Uterus (tissue), 2 donors: ENCODE measurements at regions not wholly inside any gene's neighbourhood (a gene's known extent, or its start where the extent isn't known, plus 50 kb on each side); places are given as distances from the start of the nearest gene placed in this dataset.

ENCODE experiments used
- POLR2A ChIP-seq, 2 donors: fragments of 450-650 bp; IDR thresholded peaks; one replicate each; pipeline ENCODE4 v1.6.1; 2016; ENCODE audit warnings: antibody characterized with exemption in 2 of 2, mild to moderate bottlenecking in 1 of 2, moderate library complexity in 1 of 2
- TF ChIP-seq, protein P1 (sequence below), 4 experiments: fragments of 200-600 bp in 2 of 4; fragments of 450-650 bp in 2 of 4; sonication (generic) in 2 of 4; IDR thresholded peaks; one replicate each; pipeline ENCODE4 v1.5.1; 2016 to 2019; ENCODE audit warnings: antibody characterized with exemption in 4 of 4, mild to moderate bottlenecking in 2 of 4, moderate library complexity in 1 of 4

DNA sequence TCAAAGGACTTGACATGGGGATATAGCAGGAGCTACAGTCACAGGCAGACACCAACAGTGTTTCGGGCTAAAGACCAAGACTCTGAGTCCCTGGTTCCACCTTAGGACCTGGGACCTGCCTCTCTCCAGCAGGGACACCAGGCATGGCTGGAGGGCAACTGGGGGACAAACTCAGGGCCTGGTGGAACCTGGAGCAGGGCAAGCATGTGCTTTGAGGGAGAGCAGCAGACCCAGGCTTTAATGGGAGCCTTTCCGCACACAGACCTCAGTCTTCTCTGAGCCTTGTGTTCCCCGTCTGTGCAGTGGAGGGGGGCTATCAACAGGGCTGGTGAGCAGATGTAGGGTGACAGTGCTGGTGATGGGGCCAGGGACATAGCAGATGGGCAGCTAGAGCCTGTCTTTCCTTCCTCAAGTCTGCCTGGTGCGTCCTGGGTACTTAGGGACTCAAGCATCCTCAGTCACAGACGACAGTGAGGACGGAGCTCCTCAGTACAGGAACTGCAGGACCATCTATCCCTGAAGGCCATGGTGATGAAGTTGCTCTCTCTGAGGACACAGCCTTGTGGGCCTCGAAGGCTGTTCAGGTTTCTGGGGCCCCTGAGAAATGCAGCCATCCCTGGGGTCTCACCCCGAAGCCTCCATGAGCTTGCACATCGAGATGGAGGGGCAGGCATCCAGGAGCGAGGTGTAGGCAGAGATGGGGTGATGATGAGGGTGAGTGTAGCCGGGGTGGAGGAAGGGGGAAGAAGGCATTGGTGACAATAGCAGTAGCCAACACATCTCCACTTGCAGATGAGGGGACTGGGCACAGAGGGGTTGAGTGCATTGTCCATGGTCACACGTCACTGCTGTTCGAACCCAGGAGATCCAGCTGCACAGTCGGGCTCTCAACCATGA is 593.4 kb downstream of the PTPRU start:
- no peak for TF ChIP-seq POLR2A (IDR thresholded peaks at IDR 0.05)
- TF ChIP-seq, protein P1, sequence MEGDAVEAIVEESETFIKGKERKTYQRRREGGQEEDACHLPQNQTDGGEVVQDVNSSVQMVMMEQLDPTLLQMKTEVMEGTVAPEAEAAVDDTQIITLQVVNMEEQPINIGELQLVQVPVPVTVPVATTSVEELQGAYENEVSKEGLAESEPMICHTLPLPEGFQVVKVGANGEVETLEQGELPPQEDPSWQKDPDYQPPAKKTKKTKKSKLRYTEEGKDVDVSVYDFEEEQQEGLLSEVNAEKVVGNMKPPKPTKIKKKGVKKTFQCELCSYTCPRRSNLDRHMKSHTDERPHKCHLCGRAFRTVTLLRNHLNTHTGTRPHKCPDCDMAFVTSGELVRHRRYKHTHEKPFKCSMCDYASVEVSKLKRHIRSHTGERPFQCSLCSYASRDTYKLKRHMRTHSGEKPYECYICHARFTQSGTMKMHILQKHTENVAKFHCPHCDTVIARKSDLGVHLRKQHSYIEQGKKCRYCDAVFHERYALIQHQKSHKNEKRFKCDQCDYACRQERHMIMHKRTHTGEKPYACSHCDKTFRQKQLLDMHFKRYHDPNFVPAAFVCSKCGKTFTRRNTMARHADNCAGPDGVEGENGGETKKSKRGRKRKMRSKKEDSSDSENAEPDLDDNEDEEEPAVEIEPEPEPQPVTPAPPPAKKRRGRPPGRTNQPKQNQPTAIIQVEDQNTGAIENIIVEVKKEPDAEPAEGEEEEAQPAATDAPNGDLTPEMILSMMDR (IDR thresholded peaks at IDR 0.05): no peak
